Activated CD8-positive, alpha-beta memory T cell treated with anti-CD3 and anti-CD28 coated beads for 1 hour (primary cell): ENCODE measurements at regions not wholly inside any gene's neighbourhood (a gene's known extent, or its start where the extent isn't known, plus 50 kb on each side); places are given as distances from the start of the nearest gene placed in this dataset.

Source experiments
- DNase-seq, 2 donors: peaks; one replicate each; pipeline ENCODE4 v3.0.0-alpha.2; 2020; ENCODE audit warnings: low read depth in 1 of 2; ENCODE audit errors: extremely low read depth in 1 of 2

DNA sequence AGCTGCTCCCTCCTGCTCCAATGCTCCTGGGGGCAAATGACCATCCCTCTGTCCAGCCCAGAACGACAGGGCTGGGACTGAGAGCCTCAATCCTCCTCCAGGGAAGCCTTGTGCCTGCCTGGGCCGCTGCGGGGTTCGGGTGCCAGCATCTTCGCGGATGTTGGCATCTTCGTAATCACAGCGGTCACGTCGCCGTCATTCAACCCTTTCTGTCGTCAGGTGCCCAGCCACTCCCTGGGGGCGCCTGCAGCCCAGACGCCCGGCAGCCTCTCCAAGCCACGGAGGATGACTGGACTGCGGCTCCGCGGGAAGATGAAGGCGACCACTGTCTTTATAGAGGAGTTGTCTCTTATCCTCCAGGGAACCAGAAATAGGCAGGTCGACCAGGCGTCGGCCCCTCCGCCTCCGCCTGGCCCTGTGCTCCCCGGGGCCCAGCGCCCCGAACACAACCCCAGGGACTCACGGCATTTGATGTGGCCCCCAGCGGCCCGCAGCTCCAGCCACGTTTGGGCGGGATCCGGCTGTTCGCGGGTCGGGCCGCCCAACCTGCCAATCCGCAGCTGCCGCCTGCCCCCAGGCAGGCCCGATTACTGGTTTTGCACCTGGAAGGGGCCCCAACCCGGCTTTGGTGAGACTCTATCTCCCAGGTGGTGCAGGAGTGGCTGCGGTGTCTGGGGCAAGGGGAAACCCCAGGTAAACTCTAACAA, 113.9 kb downstream of the THNSL2 start:
- no peak for DNase-seq

DNA sequence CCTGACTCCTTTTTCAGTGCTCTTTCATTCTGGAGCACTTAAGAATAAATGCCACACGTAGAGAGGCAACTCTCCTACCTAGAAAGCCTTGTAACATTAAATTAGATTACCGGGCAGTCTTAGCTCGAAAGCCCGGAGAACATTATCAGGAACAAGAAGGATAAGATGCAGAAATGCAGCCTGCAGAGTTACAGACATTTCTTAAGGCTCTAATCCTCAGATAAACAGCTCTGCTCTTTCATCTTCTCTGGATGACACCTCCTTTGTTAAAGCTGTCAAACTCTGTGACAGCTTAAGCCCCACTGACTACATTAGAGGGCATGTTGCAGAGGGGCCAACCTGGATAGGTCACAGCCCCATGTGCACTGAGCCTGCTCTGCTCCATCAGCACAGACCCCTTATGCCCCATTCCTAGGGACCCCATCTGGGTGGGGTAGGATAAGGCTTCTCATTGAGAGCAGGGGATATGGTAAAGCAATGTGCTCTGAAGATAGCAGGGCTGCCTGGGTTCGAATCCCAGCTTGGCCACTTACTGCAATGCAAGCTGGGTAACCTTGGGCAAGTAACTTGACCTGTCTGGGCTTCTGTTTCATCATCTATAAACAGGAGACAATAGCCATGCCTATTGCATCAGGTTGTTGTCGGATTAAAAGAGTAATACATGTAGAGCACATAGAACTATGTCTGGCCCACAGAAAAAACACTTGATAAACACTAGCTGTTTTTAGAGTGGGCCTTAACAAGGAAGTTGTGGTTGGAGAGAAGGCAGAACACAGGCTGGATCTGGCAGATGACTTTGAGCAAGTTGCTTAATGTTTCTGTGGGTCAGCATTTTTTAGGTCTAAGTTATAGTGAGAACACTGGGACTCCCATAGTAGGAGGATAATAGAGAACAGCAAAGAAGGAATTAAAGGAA, 111.4 kb downstream of the THNSL2 start:
- DNase-seq, result no peak

DNA sequence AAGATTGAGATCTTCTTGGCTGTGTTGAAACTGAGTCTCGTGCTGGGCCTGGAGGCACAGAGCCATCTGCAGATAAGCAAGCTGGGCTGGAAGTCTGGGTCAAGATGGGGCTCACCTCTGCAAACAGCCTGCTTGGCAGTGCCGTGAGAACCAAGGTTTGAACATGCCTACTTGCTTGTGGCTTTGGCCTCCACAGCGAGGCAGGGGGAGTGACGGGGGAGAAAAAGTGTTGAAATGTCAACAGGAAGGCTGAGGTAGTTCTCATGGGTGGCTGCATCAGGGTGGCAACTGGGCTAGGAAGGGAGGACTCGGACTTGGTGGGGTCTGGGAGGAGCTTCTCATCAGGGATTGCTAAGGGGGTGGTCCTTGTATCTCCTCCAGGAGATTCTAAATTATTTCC, 99.7 kb downstream of the THNSL2 start:
- no peak for DNase-seq

DNA sequence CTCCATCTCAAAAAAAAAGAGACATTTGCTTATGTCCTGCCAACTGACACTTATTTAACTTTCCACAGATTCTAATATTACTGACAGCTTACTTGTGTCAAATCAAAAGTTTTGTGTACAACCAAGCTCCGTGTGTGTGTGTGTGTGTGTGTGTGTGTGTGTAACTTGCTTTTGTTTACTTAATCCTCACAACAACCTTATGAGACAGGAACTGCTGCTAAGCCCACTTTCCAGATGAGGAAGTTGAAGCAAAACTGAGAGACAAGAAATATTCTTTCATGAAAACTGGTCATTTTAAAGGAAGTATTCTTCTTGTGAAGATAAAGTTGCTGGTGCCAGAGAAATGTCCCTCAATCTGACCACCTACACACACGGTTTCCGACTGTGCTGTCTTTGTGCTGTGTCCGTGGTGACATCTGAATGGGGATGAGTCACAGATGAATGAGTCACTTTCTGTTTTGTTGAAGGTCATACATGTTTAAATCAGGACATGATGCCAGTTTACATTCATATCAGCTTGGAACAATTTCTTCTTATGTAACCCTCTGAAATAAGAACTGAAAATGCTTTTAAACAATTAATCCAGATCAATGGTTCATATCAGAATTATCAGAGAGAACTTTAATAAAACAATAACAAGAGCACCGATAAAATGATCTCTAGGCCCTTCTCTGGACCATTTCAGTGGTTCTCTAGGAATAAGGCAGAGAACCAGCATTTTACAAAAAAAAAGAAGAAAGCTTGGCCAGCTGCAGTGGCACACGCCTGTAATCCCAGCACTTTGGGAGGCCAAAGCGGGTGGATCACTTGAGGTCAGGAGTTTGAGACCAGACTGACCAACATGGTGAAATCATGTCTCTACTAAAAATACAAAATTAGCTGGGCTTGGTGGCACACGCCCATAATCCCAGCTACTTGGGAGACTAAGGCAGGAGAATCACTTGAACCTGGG, 95.5 kb downstream of the THNSL2 start:
- no peak for DNase-seq

DNA sequence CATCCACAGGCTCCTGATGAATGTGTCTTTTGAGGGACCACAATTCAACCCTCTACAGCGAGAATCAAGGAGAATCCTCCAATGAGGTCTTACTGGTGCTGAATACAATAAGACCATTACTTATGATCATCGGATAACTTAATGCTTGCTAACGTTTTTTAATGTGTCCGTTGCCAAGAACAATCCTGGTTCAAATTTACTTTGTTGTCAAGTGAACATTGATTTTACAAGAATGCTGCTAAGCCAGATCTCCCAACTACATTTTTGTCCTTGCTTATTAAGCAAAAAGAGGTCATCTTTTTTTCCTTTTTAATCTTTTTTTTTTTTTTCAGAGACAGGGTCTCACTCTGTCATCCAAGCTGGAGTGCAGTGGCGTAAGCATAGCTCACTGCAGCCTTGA, 93.7 kb downstream of the THNSL2 start:
- DNase-seq, result no peak

DNA sequence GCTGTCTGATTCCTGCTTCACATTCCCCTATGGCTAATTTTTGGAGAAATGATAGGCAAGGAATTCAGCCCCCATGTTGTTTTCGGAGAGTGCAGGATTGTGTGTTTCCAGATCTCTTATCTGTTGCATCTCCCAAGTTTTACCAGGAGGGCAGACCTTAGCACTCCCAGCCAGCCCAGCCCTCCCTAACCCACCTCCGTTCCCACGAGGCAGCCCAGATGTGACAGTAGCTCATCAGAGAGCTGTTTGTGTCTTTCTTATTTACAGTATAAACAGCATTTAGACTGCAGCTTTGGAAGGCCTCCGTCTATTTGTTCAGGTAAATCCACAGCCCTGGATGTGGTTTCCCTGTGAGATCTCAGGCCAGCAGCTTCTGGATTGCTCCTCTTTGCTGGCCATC, 91.6 kb downstream of the THNSL2 start:
- DNase-seq, result no peak

DNA sequence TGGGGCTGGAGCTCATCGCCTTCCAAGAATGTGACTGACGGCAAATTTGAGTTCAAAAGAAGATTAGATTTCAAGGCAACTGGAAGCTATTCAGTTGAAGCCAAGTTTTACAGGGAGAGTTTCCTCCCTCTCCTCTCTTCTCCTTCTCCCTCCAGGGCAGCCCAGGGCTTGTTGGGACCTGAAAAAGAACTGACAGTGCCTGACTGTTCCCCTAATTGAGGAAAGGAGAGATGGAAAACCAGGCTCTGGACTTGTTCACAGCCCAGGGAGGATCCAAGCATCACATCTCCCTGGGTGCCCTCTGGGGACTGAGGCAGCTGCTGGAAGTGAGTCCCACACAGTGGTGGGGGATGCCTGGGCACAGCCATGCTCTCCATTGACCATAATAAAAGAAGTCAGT, 88.1 kb downstream of the THNSL2 start:
- no peak for DNase-seq

DNA sequence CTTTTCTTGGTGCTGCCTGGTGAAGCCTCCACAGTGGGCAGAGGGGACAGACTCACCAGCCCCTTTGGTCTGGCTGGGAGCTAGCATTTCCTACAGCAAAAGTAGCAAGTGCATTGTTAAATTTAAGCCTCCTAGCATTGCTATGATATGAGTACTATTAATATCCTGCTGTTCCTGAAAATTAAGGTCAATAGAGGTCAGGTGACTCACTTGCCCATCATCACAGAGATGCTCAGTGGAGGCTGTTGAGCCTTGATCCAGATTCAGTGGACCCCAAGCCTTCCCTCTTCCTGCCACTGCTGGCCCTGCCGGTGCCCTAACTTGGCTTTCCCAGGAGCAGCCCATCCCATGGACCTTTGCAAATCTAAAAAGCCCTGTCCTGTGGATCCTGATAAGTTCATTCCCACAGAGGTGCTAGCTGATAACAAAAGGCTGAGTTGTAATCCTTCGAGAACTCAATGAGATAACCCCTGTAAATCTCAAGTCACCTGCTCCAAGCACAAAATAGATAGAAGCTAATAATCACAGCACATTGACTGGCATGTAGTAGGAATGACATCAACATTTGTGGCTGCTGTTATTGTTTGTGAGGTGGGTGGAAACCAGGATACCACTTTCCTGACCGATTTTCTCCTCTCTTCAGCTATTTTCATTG, 84.4 kb downstream of the THNSL2 start:
- DNase-seq, result no peak

DNA sequence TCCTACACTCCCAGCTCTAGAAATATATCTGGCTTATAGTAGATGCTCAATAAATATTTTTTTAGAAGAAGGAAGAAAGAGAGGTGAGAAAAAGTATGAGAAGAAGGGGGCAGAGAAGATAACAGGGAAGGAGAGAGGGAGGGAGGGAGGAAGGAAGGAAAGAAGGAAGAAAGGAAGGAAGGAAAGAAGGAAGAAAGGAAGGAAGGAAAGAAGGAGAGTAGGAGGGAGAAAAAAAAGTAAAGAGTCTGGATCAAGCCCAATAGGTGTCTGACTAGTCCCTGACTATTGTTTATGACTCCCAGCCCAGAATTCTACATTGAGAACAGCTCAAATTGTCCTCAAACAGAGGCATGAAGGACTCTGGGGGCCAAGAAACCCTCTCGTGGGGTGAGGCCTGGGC, 83.9 kb downstream of the THNSL2 start:
- no peak for DNase-seq

DNA sequence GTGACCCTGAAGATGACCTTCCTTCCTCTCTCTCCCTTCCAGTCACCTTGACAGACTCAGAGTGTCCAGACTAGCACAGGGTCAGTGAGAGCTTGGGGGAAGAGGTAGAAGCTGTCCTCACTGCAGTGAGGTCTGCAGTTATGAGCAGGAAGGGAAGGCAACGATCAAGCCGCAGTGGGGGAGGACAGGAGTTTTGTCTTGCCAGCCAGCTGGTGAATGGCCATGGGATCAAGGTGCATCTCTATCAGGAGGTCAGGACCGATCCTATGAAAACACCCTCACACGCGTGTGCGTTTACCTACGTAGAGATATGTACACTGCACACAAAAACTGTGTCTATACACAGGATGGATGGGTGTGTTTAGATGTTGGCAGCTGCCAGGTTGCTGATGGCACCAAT, 83.2 kb downstream of the THNSL2 start:
- no peak for DNase-seq

DNA sequence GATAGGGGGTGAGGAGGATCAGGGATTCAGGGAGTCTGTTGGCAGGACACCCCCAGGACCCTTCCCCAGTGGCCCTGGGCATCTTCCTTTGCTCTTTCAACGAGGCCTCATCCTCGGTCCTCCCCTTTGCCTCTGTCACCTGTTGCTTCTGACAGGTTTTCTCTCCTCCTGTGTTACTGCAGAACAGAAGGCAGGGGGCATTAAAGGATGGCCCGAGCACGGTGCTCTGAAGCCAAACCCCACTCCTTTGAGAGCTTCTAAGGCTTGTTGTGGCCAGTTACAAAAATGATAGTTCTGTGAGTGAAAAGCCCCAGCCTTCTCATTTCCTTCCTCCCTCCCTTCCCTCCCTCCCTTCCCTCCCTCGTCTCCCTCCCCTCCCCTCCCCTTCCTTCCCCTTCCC, 82.5 kb downstream of the THNSL2 start:
- DNase-seq, result no peak

DNA sequence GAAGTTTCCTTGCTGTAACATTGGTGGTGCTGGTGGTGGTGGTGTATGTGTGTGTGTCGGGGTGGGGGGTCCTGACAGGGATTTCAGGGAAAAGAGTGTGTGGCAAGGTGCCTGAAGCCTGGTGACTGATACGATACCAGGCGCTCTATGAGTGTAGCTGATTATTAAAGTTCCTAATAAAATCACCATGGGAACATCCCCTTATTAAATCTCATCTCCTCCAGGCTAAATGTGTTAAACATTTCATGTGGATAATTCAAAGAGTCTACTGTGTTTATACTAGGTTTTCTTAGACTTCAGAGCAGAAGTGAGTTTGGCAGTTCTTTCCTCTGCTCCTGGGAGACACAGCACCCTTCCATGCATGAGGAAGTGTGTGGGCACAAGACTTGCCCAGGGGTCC, 82.0 kb downstream of the THNSL2 start:
- DNase-seq, result no peak

DNA sequence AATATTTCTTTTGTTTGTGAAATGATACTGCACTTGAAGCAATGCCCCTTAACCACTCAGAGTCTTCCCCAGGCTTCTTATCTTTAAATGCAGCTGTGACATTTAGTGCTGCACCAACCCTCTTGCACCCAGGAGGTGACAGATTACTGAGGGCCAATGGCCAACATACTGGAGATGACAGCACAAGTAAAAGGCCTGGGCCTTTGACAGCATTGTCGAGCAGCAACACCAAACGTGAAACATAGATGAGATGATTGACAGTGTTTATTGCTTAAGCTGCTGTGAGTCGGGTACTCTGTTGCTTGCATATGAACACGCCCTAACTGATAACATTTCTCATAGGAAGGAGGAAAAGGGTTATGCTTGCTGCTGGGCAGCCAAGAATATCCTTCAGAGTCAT, 80.3 kb downstream of the THNSL2 start:
- DNase-seq, result no peak

DNA sequence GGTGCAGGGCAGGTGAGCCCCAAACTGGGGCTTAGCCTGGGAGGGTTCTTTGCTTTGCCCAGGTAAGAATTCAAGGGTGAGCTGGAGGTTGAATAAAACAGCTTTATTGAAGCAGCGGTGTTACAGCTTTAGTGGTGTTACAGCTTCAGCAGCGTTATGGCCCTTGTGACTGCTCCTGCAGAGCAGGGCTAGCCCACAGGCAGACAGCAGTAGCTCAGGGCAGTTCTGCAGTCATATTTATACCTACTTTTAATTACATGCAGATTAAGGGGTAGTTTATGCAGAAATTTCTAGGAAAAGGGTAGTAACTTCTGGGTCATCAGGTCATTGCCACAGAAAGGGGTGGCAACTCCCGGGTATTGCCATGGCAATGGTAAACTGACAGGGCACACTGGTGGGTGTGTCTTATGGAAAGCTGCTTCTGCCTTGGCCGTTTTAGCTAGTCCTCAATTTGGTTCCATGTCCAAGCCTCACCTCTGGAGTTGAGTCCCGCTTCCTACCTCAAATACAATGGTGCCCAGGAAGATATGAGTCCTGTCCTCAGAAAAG, 78.2 kb downstream of the THNSL2 start:
- DNase-seq, result no peak

DNA sequence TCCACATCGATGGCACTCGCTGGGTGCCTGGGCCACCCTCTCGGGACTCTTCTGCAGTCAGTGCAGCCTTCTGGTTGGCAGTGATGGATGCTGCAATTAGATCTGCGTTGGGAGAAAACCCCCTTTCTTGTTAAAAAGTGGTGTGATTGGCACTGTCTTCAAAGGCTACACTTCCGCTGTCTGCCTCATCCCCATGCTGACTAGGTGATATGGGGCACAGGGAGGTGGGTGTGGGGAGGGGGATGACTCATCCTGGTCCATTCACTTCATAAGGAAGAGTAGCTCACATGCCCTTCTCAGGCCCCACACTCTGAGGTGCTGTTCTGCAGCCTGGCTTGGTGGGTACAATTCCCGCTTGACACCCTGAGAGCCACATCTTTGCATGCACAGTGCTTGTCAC, 77.4 kb downstream of the THNSL2 start:
- DNase-seq, result no peak

DNA sequence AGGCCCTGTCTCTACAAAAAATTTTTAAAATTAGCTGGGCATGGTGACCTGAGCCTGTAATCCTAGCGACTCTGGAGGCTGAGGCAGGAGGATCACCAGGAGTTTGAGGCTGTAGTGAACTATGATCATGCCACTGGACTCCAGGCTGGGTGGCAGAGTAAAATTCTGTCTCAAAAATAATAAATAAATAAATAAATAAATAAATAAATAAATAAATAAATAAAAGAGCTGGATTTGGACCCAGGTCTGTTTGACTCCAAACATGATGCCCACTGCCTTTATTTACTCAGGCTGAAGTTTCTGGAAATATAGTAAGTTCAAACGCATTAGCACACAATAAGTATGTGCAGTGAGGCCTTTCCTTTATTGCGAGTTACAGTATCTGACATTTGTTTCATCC, 75.0 kb downstream of the THNSL2 start:
- no peak for DNase-seq

DNA sequence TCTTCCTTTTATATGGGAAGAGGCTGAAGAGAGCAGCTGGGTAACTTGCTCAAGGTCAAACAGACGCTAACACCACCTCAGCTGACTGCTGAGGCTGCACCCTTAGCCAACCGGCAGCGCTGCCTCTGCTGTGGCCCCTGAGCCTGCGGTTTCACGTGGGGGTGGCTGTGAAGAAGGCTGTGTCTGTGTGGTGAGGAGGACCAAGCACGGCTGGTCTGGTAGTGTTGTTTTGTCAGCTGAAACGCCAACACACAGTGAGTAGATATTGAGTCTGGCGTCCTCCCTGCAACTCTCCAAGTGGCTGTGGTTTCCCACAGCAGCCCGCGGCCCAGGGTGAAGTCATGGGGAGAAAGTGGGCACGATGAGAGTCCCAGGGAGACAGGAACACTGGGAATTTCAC, 69.6 kb downstream of the THNSL2 start:
- DNase-seq, result peak in 1 of 2 donors; percentile 3

DNA sequence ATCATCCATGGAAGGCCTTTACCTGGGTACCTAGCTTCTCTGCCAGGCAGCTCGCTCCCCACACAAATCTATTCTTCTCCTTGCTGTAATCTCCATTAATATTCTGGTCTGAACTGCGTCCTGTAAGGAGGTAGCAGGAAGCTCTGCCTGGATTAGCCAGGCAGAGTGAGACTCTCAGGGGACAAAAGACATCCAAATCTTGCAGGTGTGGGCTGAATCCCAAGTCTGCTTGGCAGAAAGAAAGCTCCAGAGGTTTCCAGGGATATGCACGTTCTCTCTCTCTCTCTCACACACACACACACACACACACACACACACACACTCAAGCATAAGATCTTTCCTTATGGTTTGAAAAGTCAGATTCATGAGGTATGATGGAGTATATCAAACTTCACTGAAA, 66.5 kb downstream of the THNSL2 start:
- no peak for DNase-seq
